ENCODE measurements at regions not wholly inside any gene's neighbourhood (a gene's known extent, or its start where the extent isn't known, plus 50 kb on each side); places are given as distances from the start of the nearest gene placed in this dataset.

DNA sequence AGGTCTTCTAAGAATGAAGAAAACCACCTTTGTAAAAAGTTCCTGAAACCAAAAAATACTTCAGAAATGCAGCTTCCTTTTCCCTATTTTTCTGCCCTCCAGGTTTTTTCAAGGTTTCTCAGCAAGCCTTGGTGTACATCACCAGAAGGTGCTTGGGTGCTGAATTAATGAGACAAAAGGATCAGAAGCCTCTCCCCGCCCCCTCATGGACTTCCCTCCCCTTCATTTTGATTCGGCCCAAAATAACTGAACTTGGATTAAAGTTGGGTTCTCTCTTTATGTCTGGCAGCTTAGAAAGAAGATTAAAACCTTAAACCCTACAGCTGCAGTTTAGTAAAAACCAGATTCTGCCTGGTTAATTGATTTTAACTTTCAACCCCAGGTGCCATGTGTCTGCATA is 121.7 kb upstream of the ERCC4 start:
- no peaks in the 10 kb centered on the region for H3K79me2 ChIP-seq (ENCODE audit: insufficient read depth, low read depth)
- no peaks in the 10 kb centered on the region for H3K36me3 ChIP-seq (ENCODE audit: insufficient read depth)
- H3K4me3 ChIP-seq (IDR thresholded peaks at IDR 0.05; ENCODE audit: insufficient read depth, low read depth, low read length), result no peak overlapping the region
- H3K27me3 ChIP-seq (ENCODE audit: insufficient read depth, low read depth), result no peaks in the 10 kb centered on the region
- H3K4me2 ChIP-seq, result no peak overlapping the region
- H3K9ac ChIP-seq, result no peak overlapping the region
- no peak overlapping the region for H2AFZ ChIP-seq (ENCODE audit: low read depth)
- no peak overlapping the region for H3K27ac ChIP-seq
- H4K20me1 ChIP-seq (ENCODE audit: insufficient read depth), result no peaks in the 10 kb centered on the region
- TF ChIP-seq, protein P1, sequence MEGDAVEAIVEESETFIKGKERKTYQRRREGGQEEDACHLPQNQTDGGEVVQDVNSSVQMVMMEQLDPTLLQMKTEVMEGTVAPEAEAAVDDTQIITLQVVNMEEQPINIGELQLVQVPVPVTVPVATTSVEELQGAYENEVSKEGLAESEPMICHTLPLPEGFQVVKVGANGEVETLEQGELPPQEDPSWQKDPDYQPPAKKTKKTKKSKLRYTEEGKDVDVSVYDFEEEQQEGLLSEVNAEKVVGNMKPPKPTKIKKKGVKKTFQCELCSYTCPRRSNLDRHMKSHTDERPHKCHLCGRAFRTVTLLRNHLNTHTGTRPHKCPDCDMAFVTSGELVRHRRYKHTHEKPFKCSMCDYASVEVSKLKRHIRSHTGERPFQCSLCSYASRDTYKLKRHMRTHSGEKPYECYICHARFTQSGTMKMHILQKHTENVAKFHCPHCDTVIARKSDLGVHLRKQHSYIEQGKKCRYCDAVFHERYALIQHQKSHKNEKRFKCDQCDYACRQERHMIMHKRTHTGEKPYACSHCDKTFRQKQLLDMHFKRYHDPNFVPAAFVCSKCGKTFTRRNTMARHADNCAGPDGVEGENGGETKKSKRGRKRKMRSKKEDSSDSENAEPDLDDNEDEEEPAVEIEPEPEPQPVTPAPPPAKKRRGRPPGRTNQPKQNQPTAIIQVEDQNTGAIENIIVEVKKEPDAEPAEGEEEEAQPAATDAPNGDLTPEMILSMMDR (conservative IDR thresholded peaks at IDR 0.05; ENCODE audit: low read depth, low read length), result no peak
- H3K4me1 ChIP-seq (ENCODE audit: low read depth, poor library complexity, severe bottlenecking), result no peaks in the 10 kb centered on the region

GRCh38 chr16:13803974-13804373 is 116.0 kb upstream of the ERCC4 start:
- no peaks in the 10 kb centered on the region for H3K4me1 ChIP-seq (ENCODE audit: low read depth, poor library complexity, severe bottlenecking)
- no peak overlapping the region for H3K9ac ChIP-seq
- no peak overlapping the region for H3K4me3 ChIP-seq (IDR thresholded peaks at IDR 0.05; ENCODE audit: insufficient read depth, low read depth, low read length)
- H3K4me2 ChIP-seq, result no peak overlapping the region
- H3K27me3 ChIP-seq (ENCODE audit: insufficient read depth, low read depth), result no peaks in the 10 kb centered on the region
- H4K20me1 ChIP-seq (ENCODE audit: insufficient read depth), result no peaks in the 10 kb centered on the region
- no peak overlapping the region for H2AFZ ChIP-seq (ENCODE audit: low read depth)
- no peaks in the 10 kb centered on the region for H3K79me2 ChIP-seq (ENCODE audit: insufficient read depth, low read depth)
- H3K27ac ChIP-seq, result no peak overlapping the region
- no peaks in the 10 kb centered on the region for H3K36me3 ChIP-seq (ENCODE audit: insufficient read depth)
- TF ChIP-seq, protein P1 (conservative IDR thresholded peaks at IDR 0.05; ENCODE audit: low read depth, low read length), result no peak

DNA sequence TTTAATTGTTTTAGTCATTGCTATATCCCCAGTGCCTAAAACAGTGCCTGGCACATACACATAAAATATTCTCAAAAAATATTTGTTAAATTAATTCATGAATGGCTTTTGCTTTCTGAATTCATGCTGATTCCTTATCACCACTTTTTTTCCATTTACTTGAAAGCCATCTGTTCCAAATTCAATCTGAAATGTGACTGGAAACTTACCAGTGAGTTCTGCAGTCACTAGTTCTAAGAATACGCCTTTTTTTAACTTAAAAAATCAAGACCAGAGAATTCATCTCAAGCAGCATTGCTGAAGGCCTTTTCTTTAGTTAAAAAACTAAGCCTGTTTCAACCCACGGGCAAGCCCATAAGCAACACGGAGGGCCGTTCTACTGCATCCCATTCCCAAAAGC is 114.0 kb upstream of the ERCC4 start:
- no peaks in the 10 kb centered on the region for H3K27me3 ChIP-seq (ENCODE audit: insufficient read depth, low read depth)
- H3K9ac ChIP-seq, result no peak overlapping the region
- H3K4me3 ChIP-seq (IDR thresholded peaks at IDR 0.05; ENCODE audit: insufficient read depth, low read depth, low read length), result no peak overlapping the region
- no peak overlapping the region for H3K4me2 ChIP-seq
- TF ChIP-seq, protein P1 (conservative IDR thresholded peaks at IDR 0.05; ENCODE audit: low read depth, low read length), result no peak
- H3K27ac ChIP-seq, result no peak overlapping the region
- no peaks in the 10 kb centered on the region for H3K79me2 ChIP-seq (ENCODE audit: insufficient read depth, low read depth)
- no peaks in the 10 kb centered on the region for H4K20me1 ChIP-seq (ENCODE audit: insufficient read depth)
- H3K4me1 ChIP-seq (ENCODE audit: low read depth, poor library complexity, severe bottlenecking), result peaks cover 14% of the 10 kb centered on the region
- no peak overlapping the region for H2AFZ ChIP-seq (ENCODE audit: low read depth)
- no peaks in the 10 kb centered on the region for H3K36me3 ChIP-seq (ENCODE audit: insufficient read depth)

- Histone ChIP-seq H3K4me3 (IDR thresholded peaks at IDR 0.05; ENCODE audit: insufficient read depth, low read depth, low read length) (no peak overlapping the region), H4K20me1 (ENCODE audit: insufficient read depth) (no peaks in the 10 kb centered on the region), H3K9ac (no peak overlapping the region), H3K27ac (no peak overlapping the region), H3K27me3 (ENCODE audit: insufficient read depth, low read depth) (no peaks in the 10 kb centered on the region), H3K4me2 (no peak overlapping the region), H3K36me3 (ENCODE audit: insufficient read depth) (no peaks in the 10 kb centered on the region), H3K79me2 (ENCODE audit: insufficient read depth, low read depth) (no peaks in the 10 kb centered on the region), H2AFZ (ENCODE audit: low read depth) (no peak overlapping the region), H3K4me1 (ENCODE audit: low read depth, poor library complexity, severe bottlenecking) (peaks cover 21% of the 10 kb centered on the region)
- TF ChIP-seq, protein P1 (conservative IDR thresholded peaks at IDR 0.05; ENCODE audit: low read depth, low read length), result no peak
Measured at GRCh38 chr16:13806671-13807070, 113.3 kb upstream of the ERCC4 start.

All from KMS-11 (cell line).